H1 (cell line): ENCODE measurements at regions not wholly inside any gene's neighbourhood (a gene's known extent, or its start where the extent isn't known, plus 50 kb on each side); places are given as distances from the start of the nearest gene placed in this dataset.

Source experiments
- SRF ChIP-seq: IDR thresholded peaks from 2 replicates; pipeline ENCODE4 v1.6.1; 2011; ENCODE audit warnings: mild to moderate bottlenecking, low read depth, low read length, moderate library complexity

DNA sequence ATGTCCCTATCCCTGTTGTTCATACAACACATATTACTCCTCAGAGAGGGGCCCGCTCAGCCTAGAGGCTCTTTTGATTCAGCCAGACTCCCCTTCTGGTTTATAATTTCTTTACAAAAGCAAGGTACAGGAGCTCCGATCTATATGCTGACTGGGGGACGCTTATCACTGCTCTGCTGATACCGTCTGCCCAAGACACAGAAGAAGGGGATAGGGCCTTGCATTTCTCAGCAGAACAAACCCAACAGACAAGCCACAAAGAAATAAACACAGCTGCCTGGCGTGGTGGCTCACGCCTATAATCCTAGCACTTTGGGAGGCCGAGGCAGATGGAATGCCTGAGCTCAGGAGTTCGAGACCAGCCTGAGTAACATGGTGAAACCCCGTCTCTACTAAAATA is 109.9 kb upstream of the AKIP1 start (continued):
- no peak for TF ChIP-seq SRF
